ENCODE measurements at regions not wholly inside any gene's neighbourhood (a gene's known extent, or its start where the extent isn't known, plus 50 kb on each side); places are given as distances from the start of the nearest gene placed in this dataset.

DNA sequence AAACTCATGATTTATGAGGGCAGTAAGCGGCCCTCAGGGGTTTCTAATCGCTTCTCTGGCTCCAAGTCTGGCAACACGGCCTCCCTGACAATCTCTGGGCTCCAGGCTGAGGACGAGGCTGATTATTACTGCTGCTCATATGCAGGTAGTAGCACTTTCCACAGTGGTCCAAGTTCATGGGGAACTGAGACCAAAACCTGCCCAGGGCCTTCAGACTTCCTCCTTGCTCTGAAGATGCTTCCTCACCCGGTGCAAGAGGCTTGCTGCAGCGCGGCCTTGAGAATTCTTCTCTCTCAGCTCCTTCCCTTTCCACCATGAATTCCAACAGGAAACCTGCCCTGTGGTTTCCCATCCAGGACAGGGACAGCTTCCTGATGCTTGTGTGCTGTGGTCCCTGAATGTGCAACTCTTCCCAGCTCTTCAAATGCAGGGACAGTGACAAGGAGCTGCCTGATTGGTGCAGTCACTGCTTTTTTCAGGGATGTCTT is 53.9 kb downstream of the GGTLC2 start:
- TF ChIP-seq, protein P1, sequence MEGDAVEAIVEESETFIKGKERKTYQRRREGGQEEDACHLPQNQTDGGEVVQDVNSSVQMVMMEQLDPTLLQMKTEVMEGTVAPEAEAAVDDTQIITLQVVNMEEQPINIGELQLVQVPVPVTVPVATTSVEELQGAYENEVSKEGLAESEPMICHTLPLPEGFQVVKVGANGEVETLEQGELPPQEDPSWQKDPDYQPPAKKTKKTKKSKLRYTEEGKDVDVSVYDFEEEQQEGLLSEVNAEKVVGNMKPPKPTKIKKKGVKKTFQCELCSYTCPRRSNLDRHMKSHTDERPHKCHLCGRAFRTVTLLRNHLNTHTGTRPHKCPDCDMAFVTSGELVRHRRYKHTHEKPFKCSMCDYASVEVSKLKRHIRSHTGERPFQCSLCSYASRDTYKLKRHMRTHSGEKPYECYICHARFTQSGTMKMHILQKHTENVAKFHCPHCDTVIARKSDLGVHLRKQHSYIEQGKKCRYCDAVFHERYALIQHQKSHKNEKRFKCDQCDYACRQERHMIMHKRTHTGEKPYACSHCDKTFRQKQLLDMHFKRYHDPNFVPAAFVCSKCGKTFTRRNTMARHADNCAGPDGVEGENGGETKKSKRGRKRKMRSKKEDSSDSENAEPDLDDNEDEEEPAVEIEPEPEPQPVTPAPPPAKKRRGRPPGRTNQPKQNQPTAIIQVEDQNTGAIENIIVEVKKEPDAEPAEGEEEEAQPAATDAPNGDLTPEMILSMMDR (IDR thresholded peaks at IDR 0.05), result no peak
- no peak for TF ChIP-seq POLR2A (IDR thresholded peaks at IDR 0.05)

Measured in Peyer's patch (tissue), 4 donors.